Fibroblast of upper back skin (primary cell): ENCODE measurements at regions not wholly inside any gene's neighbourhood (a gene's known extent, or its start where the extent isn't known, plus 50 kb on each side); places are given as distances from the start of the nearest gene placed in this dataset.
"Not testable (repeated sequence)": the region's sequence is repeated elsewhere in the genome, so short reads cannot be mapped to it uniquely, and the experiment has no call there.

Source experiments
- DNase-seq: peaks from one replicate; pipeline ENCODE4 v3.0.0-alpha.2; 2013

DNA sequence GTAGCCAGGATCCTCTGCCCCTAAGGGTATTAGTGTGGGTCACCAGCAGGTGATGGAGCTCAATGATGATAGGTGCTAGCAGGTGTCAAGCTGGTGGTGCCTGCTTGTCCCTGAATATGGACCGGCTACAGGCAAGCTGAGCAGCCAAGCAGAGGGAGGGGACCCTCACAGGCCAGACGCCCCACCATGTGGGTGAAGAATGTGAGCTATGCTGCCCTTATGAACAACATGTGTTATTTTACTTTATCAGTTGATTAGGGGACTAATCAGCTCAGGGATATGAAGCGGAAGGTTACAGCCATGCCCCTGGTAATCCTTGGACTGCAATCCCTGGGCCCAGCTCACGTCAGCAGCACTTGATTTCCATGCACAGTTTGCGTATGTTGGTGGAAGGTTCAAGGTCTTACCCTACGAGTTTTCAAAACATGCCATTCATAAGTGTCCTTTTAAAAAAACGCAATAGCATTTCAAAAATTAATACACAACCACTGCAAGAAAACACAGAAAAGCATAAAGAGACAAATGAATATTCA lies 106.0 kb downstream of the CDC7 start:
- DNase-seq, result no peak

DNA sequence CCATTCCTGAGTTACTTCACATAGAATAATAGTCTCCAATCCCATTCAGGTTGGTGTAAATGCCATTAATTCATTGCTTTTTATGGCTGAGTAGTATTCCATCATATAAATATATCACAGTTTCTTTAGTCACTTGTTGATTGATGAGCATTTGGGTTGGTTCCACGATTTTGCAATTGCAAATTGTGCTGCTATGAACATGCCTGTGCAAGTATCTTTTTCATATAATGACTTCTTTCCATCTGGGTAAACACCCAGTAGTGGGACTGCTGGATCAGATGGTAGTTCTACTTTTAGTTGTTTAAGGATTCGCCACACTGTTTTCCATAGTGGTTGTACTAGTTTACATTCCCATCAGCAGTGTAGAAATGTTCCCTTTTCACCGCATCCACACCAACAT lies 107.0 kb downstream of the CDC7 start:
- DNase-seq, result not testable (repeated sequence)

DNA sequence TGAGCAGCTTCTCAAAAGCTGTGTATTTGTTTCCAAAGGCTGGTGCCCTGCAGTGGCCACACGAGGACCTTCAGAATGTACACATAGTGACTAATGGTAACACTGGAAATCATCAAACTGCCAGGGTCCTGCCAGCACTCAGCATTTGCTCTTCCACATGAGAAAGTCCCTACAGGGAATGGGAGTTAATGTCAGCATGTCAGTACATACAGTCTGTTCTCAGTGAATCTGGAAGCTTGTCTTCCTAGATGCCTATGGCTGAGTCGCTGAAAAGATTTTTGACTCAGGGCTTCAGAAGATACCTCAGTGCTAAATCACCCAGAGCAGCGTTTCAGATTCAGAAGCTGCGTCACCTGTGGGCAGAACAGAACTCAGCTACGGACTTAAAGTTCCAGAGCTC lies 108.2 kb downstream of the CDC7 start:
- peak; percentile 88 for DNase-seq

DNA sequence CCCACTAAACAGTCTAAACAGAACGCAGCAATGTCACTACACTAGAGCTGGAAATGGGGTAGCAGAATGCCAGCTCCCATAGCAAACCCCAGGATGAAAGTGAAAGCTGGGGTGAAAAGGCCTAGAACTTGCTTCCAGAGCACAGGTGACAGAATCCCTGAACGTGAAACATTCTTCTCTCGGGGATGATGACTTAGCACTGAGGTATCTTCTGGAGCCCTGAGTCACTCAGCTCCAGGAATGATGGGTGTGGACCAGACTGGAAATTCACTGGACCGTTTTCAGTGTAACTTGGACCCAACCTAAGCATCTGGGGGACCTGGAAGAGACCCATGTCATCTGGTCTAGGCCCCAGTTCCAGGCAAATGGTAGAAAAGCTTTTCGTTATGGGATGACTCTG lies 108.9 kb downstream of the CDC7 start:
- peak; percentile 79 for DNase-seq

DNA sequence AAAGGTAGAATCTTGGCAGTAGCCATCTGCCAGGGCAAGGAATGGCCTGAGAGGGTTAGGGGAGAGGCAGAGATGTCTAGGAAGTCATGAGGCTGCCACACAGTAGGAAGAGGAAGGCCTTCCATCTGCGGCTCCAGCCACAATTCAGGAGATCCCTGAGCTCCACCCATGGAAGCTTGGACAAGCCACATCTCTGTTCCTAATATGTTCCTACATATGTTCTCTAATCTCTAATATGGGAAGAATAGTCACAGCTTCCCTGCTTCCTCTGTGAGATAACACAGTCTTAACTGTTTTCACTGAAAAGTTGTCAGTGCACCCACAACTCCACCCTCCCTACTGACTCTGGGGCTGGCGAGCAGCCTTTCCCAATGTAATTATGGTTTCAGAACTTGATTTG lies 109.5 kb downstream of the CDC7 start:
- DNase-seq, result no peak

DNA sequence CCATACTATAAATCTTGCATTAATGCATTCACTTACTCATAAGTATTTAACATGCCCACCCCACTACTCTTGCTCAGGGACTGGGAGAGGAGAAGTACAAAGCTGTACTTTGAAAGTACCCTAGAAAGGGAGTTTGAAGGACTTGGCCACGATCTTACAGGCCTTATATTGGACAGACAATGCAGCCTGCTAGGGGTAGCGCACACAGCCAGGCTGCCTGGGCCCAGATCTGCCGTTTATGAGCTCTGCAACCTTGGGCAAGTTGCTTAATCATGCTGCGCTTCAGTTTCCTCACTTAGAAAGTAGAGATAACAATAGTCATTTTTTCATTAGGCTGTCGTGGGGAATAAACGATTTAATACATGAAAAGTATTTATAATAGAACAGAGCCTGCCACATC lies 110.1 kb downstream of the CDC7 start:
- DNase-seq, result no peak

DNA sequence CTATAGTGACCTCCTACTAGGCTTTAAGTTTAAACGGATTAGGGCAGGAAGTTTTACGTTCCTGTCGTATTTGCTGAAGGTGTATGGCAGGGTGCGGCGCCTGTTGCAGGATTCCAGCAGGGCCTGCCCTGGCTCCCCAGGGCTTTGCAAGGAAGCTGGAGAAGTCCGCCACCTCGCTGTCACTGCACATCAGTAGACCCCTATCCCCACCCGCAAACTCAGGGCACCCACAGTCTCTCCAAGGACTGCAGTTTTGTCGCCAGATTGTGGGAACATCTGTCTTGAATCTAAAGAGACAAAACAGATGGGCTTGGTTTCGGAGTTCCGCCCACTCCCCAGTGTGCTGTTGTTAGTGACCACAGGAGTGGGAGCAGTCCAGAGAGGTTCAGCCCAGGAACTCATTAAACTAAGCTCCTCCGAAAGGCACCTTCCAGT lies 110.8 kb downstream of the CDC7 start:
- DNase-seq, result peak; percentile 60

DNA sequence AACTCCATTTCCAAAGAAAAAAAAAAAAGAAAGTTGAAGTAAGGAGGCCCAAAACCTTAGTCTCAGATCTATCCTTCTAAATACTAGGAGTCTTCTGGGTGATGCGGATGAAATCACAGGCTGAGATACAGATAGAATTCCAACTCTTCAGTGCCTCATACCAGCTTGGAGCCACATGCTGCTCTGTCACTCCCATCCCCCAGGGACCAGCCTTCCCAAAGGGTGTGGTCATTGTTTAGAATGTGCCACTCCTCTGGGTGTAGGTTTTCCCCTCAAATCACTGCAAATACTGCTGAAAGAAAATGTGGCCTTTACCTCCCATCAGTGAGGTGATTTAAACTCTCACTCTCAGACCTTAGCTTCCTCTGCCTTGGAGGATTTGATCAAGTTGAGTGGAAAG lies 112.9 kb downstream of the CDC7 start:
- no peak for DNase-seq

DNA sequence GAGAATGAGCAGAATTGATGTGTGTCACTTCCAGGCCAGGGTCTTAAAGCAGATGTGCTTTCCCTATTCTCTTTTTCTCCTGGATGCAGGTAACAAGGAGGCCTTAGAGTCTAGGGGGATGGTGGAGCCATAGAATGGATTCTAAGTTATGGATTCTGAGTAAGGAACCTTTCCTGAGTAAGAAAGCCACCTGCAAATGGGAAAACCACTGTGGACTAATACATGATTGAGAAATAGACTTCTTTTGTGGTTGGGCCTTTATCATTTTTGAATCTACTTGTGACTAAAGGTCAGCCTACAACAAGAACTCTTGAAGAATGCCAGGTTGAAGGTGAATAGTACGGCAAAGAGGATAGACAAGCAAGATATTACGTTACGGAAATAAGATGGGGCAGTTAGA lies 116.1 kb downstream of the CDC7 start:
- DNase-seq, result no peak

DNA sequence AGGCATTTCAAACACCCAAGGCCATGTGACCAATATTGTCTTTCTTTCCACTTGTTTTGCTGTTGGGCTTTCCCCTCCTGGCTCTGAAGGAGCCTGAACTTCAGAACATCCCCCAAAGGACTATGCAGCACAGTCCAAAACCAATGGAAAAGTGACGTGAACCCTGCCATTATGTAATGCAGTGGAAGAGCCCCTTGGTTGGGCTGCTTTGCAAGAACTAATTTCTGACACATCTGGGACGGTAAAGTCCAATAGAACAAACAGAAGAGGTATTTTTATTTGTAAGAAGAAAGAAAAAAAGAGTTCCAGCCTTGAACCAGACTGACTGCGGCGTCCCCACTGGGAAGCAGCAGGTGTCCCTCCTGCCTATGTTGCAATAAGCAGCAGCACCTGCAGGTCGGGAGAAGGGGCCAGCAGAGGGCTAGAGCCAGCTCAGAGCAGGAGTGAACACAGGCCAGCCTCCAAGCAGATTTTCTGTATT lies 116.7 kb downstream of the CDC7 start:
- DNase-seq, result no peak

DNA sequence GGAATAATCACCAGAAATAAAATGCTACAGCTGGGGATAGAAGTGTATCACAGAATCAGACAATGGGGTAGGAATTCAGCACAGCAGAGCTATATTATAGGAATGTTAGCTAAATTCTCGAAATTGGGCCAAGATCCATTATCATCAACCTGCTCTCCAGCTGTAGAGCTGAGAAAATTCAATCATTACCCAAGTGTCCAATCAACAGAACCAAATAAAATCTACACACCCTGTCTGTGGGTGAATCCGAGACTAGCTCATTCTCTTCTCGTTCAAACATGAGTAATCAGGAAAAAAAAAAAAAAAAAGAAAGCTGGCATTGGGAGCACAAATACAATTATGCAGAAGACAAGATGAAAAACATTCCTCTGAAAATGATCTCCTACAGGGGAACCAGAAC lies 119.2 kb downstream of the CDC7 start:
- DNase-seq, result no peak

DNA sequence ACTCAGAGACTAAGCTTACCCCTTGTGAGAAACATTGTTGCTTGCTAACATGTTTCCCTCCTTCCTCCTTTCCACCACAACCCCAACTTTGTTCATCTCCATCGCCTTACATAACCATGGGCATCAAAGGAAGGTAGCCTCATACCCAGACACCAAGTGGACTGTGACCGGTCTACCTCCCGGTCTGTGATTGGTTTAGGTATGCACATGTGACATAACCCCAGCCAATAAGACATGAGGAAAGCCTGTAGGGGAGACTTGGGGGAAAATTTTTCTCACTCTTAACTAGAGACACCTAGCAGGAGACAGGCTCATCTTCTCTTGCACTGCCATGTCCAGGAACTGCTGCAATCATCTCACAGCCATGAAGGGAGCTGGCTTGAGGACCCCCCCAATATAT lies 120.7 kb downstream of the CDC7 start:
- no peak for DNase-seq

DNA sequence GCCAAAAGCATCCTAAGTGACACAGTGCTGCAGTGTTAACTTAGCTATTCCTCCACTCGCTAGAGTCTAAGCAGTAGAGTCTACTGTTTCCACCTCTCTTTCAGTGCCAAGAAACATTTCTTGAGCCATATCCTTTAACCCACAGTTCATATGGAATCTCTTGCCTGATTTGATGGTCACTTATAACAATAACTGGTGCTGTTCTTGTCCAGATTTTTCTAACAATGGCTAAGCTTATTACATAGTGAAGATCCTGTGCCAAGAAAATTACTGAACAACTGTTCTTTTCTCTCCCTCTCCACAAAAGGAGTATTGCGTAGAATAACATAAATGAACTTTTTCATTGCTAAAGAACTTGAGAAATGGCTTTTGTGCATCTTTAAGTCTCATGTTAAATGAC lies 121.3 kb downstream of the CDC7 start:
- DNase-seq, result no peak

DNA sequence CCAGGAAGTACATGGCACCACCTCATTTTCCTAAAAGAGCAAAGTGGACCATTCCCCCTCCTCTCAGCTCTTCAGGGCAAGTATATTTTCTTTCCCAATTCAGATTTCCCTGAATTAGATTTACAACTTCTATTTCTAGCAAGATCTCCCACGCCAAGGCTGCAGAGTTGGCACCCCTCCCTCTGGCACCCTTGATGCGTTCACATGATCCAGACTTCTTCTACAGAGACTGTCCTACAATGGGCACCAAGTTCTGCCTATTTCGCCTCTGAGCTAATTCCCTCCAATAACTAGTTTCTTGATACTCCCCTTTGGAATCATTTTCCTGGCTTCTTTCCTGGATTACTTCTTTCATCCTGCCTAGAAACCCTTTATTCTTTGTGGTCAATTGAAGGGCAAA lies 122.0 kb downstream of the CDC7 start:
- no peak for DNase-seq

DNA sequence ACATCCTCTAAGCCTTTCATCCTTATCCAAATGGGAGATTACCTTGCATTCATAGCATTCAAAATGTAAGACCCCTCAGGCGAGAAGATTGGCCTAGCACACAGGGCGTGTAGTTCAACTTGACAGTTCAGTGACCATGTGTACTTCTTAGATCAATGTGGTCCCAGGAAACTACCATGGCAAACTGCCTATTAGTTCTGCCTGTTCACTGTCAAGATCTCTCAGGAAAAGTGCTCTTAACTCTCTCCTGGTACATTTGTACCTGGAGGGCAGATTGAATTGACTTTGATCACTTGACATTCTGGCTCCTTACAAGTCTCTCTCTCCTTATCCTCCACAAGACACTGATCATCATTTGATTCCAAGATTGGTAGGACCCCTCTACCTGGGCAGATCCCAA lies 122.4 kb downstream of the CDC7 start:
- DNase-seq, result no peak

DNA sequence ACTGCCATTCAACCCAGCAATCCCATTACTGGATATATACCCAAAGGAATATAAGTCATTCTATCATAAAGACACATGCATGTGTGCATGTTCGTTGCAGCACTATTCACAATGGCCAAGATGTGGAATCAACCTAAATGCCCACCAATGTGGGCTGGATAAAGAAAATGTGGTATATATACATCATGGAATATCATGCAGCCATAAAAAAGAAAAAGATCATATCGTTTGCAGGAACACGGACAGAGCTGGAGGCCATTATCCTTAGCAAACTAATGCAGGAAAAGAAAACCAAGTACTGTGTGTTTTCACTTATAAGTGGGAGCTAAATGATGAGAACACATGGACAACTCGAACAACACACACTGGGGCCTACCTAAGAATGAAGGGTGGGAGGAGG lies 123.7 kb downstream of the CDC7 start:
- no peak for DNase-seq
